Stimulated activated naive CD4-positive, alpha-beta T cell (primary cell): ENCODE measurements at regions not wholly inside any gene's neighbourhood (a gene's known extent, or its start where the extent isn't known, plus 50 kb on each side); places are given as distances from the start of the nearest gene placed in this dataset.
"Not testable (repeated sequence)": the region's sequence is repeated elsewhere in the genome, so short reads cannot be mapped to it uniquely, and the experiment has no call there.

Source experiments
- DNase-seq, 6 experiments: peaks; one replicate each; lab custom pipeline; 2025; lab: John Stamatoyannopoulos, UW

GRCh38 chr13:94902722-94903407 lies 190.5 kb upstream of the SOX21 start:
- DNase-seq = no peak

GRCh38 chr13:94901070-94901469 lies 188.7 kb upstream of the SOX21 start:
- DNase-seq = no peak

GRCh38 chr13:94896719-94897317 lies 184.5 kb upstream of the SOX21 start:
- DNase-seq = no peak

- no peak for DNase-seq
Observed at GRCh38 chr13:94896238-94896637, 183.9 kb upstream of the SOX21 start.

- no peak for DNase-seq
Observed at GRCh38 chr13:94886191-94886590, 173.8 kb upstream of the SOX21 start.

- DNase-seq = no peak
Observed at GRCh38 chr13:94880463-94880862, 168.1 kb upstream of the SOX21 start.

GRCh38 chr13:94878602-94879165 lies 166.3 kb upstream of the SOX21 start:
- DNase-seq = no peak

GRCh38 chr13:94864474-94864873 lies 152.1 kb upstream of the SOX21 start:
- DNase-seq = no peak

GRCh38 chr13:94860981-94861407 lies 148.6 kb upstream of the SOX21 start:
- peak in 3 of 6 experiments; percentile 3 to 23 (median 14) for DNase-seq

- DNase-seq = no peak
Observed at GRCh38 chr13:94859811-94860210, 147.5 kb upstream of the SOX21 start.

GRCh38 chr13:94859278-94859691 lies 146.9 kb upstream of the SOX21 start:
- no peak for DNase-seq

GRCh38 chr13:94858856-94859255 lies 146.5 kb upstream of the SOX21 start:
- no peak for DNase-seq

- no peak for DNase-seq
Observed at GRCh38 chr13:94854688-94855087, 142.3 kb upstream of the SOX21 start.

GRCh38 chr13:94851576-94851975 lies 139.2 kb upstream of the SOX21 start:
- no peak for DNase-seq

- DNase-seq = no peak
Observed at GRCh38 chr13:94849254-94849653, 136.9 kb upstream of the SOX21 start.

- DNase-seq = no peak
Observed at GRCh38 chr13:94842901-94843300, 130.6 kb upstream of the SOX21 start.

GRCh38 chr13:94837056-94837455 lies 124.7 kb upstream of the SOX21 start:
- not testable (repeated sequence) for DNase-seq

GRCh38 chr13:94829837-94830365 lies 117.6 kb upstream of the SOX21 start:
- no peak for DNase-seq

GRCh38 chr13:94829185-94829836 lies 117.0 kb upstream of the SOX21 start:
- DNase-seq = no peak

GRCh38 chr13:94827566-94827965 lies 115.2 kb upstream of the SOX21 start:
- DNase-seq = no peak

- DNase-seq = no peak
Observed at GRCh38 chr13:94825507-94825906, 113.2 kb upstream of the SOX21 start.

- DNase-seq = no peak
Observed at GRCh38 chr13:94824601-94825000, 112.3 kb upstream of the SOX21 start.

GRCh38 chr13:94822356-94822755 lies 110.0 kb upstream of the SOX21 start:
- no peak for DNase-seq
